OCI-LY3 (cell line): ENCODE measurements at regions not wholly inside any gene's neighbourhood (a gene's known extent, or its start where the extent isn't known, plus 50 kb on each side); places are given as distances from the start of the nearest gene placed in this dataset.

Experiments used
- EZH2phosphoT487 ChIP-seq: fragments of 200-600 bp; shearing (Covaris generic); IDR thresholded peaks from 2 replicates; pipeline ENCODE4 v1.6.1; 2018; ENCODE audit warnings: antibody characterized with exemption, mixed run types, low read depth
- TF ChIP-seq, protein P1 (sequence below): fragments of 200-600, 300-600 bp; sonication (generic); IDR thresholded peaks from 2 replicates; pipeline ENCODE4 v1.5.1; 2014; ENCODE audit warnings: antibody characterized with exemption, low read length, low read depth

DNA sequence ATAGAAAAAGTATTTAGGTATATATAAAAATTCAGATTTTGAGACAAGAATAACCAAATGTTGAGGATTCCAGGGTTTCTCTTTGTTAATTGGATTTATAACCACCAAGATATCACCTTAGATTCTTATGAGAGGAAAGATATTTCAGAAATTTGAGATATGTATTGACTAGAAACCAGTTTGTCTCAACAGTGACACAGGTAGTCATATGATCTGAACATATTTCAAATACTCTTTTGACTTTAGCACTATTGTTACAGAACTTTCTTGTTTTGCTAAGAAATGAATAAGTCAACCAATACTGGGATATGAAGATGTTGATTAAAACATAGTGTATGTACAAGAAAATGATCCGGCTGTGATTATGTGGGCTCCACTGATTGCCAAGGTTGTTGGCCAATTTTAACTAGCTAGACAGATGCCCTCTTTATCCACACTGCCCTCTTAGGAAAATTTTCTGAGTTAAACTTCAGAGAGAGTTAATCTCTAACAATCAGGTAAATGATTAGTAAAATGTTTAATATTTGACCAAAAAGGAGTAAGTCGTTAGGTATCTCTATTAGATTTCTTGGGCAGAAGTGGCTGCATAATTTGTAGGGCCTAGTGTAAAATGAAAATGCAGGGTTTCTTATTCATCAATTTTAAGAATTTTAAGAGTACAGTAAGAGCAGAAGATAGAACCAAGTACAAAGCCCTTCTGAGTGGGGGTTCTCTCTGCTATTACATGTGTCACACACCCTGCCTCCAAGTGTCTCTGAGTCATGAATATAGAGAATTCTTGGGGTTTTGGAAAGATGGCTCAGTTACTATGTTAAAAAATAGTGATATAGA is 376.0 kb downstream of the TFEC start:
- TF ChIP-seq, protein P1, sequence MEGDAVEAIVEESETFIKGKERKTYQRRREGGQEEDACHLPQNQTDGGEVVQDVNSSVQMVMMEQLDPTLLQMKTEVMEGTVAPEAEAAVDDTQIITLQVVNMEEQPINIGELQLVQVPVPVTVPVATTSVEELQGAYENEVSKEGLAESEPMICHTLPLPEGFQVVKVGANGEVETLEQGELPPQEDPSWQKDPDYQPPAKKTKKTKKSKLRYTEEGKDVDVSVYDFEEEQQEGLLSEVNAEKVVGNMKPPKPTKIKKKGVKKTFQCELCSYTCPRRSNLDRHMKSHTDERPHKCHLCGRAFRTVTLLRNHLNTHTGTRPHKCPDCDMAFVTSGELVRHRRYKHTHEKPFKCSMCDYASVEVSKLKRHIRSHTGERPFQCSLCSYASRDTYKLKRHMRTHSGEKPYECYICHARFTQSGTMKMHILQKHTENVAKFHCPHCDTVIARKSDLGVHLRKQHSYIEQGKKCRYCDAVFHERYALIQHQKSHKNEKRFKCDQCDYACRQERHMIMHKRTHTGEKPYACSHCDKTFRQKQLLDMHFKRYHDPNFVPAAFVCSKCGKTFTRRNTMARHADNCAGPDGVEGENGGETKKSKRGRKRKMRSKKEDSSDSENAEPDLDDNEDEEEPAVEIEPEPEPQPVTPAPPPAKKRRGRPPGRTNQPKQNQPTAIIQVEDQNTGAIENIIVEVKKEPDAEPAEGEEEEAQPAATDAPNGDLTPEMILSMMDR, result no peak
- no peak for TF ChIP-seq EZH2phosphoT487
